CD14-positive monocyte (primary cell): ENCODE measurements at regions not wholly inside any gene's neighbourhood (a gene's known extent, or its start where the extent isn't known, plus 50 kb on each side); places are given as distances from the start of the nearest gene placed in this dataset.
"Not testable (repeated sequence)": the region's sequence is repeated elsewhere in the genome, so short reads cannot be mapped to it uniquely, and the experiment has no call there.

ENCODE experiments used
- DNase-seq, 3 donors: peaks; one replicate each; pipeline ENCODE4 v3.0.0-alpha.2; 2011 to 2022
- H2AFZ ChIP-seq: 2 replicates; pipeline ENCODE4 v1.6.0; 2012; ENCODE audit warnings: mild to moderate bottlenecking, low read depth, low read length, inconsistent platforms; ENCODE audit not compliant: insufficient read depth, poor library complexity, severe bottlenecking
- H3K27ac ChIP-seq, 2 donors: 1 replicate in 1 of 2; 2 replicates in 1 of 2; pipeline ENCODE4 v1.5.1; 2012 to 2013; ENCODE audit warnings: low read length in 2 of 2, control low read depth in 1 of 2, inconsistent platforms in 1 of 2, low read depth in 1 of 2, mild to moderate bottlenecking in 1 of 2
- H3K27me3 ChIP-seq, 2 donors: one replicate each; pipeline versions ENCODE4 v1.6.0 to v1.6.1; 2011 to 2013; ENCODE audit warnings: low read length in 2 of 2; ENCODE audit not compliant: control insufficient read depth in 2 of 2, insufficient read depth in 2 of 2
- H3K36me3 ChIP-seq, 2 donors: replicated peaks in 1 of 2; 1 replicate in 1 of 2; 2 replicates in 1 of 2; pipeline versions ENCODE4 v1.5.1 to v1.6.1; 2012 to 2013; ENCODE audit warnings: low read length in 2 of 2, control low read depth in 1 of 2, inconsistent platforms in 1 of 2, mild to moderate bottlenecking in 1 of 2; ENCODE audit not compliant: insufficient read depth in 2 of 2, control insufficient read depth in 1 of 2
- H3K4me1 ChIP-seq, 2 donors: 1 replicate in 1 of 2; 2 replicates in 1 of 2; pipeline versions ENCODE4 v1.5.1 to v1.6.1; 2012 to 2013; ENCODE audit warnings: low read length in 2 of 2, control low read depth in 1 of 2, inconsistent platforms in 1 of 2, mild to moderate bottlenecking in 1 of 2, moderate library complexity in 1 of 2; ENCODE audit not compliant: insufficient read depth in 2 of 2, control insufficient read depth in 1 of 2
- H3K4me2 ChIP-seq: replicated peaks from 2 replicates; pipeline ENCODE3; 2012; ENCODE audit warnings: low read length, moderate library complexity, mild to moderate bottlenecking; ENCODE audit not compliant: poor library complexity, severe bottlenecking; ENCODE audit errors: extremely low read depth
- H3K4me3 ChIP-seq, 3 experiments: fragments of 200-600 bp in 1 of 3; sonication (generic) in 1 of 3; replicated peaks in 1 of 3; 1 replicate in 2 of 3; 2 replicates in 1 of 3; pipeline ENCODE4 v1.5.1; 2011 to 2013; ENCODE audit warnings: low read length in 3 of 3, mild to moderate bottlenecking in 3 of 3, control low read depth in 2 of 3, low read depth in 2 of 3, inconsistent platforms in 1 of 3, moderate library complexity in 1 of 3
- H3K79me2 ChIP-seq: 2 replicates; pipeline ENCODE4 v1.6.0; 2012; ENCODE audit warnings: mild to moderate bottlenecking, control low read depth, inconsistent platforms, low read length, moderate library complexity; ENCODE audit not compliant: insufficient read depth
- H3K9ac ChIP-seq: 2 replicates; pipeline ENCODE4 v1.6.0; 2017; ENCODE audit warnings: low read length, mild to moderate bottlenecking; ENCODE audit not compliant: insufficient read depth, poor library complexity, severe bottlenecking
- H3K9me3 ChIP-seq, 2 donors: replicated peaks in 1 of 2; 1 replicate in 1 of 2; 2 replicates in 1 of 2; pipeline versions ENCODE4 v1.5.1 to v1.6.1; 2012 to 2013; ENCODE audit warnings: low read length in 2 of 2, control low read depth in 1 of 2; ENCODE audit not compliant: control insufficient read depth in 1 of 2, insufficient read depth in 1 of 2
- H4K20me1 ChIP-seq: 2 replicates; pipeline ENCODE4 v1.6.0; 2012; ENCODE audit warnings: mild to moderate bottlenecking, low read length, control low read depth, moderate library complexity; ENCODE audit not compliant: insufficient read depth
- H3K27ac Mint-ChIP-seq, 7 donors: one replicate each; pipeline ENCODE4 v1.8.0; 2020; ENCODE audit warnings: mild to moderate bottlenecking in 7 of 7, mixed read lengths in 7 of 7, moderate library complexity in 6 of 7, inconsistent platforms in 2 of 7
- H3K27me3 Mint-ChIP-seq, 3 donors: one replicate each; pipeline ENCODE4 v1.8.0; 2021 to 2022; ENCODE audit warnings: low read depth in 3 of 3, mild to moderate bottlenecking in 3 of 3, mixed read lengths in 3 of 3, moderate library complexity in 3 of 3, inconsistent platforms in 1 of 3
- H3K36me3 Mint-ChIP-seq, 2 donors: one replicate each; pipeline ENCODE4 v1.8.0; 2020; ENCODE audit warnings: mixed read lengths in 2 of 2, inconsistent platforms in 1 of 2, mild to moderate bottlenecking in 1 of 2
- H3K4me1 Mint-ChIP-seq: one replicate; pipeline ENCODE4 v1.8.0; 2020; ENCODE audit warnings: mild to moderate bottlenecking, mixed read lengths
- H3K4me3 Mint-ChIP-seq, 2 donors: one replicate each; pipeline ENCODE4 v1.8.0; 2020; ENCODE audit warnings: mild to moderate bottlenecking in 2 of 2, mixed read lengths in 2 of 2, moderate library complexity in 1 of 2
- H3K9me3 Mint-ChIP-seq, 7 donors: one replicate each; pipeline ENCODE4 v1.8.0; 2020 to 2022; ENCODE audit warnings: mixed read lengths in 7 of 7, mild to moderate bottlenecking in 6 of 7, moderate library complexity in 6 of 7, inconsistent platforms in 2 of 7
- CTCF ChIP-seq: fragments of 200-600 bp; IDR thresholded peaks from one replicate; pipeline ENCODE4 v1.8.0; 2022; ENCODE audit warnings: antibody characterized with exemption, mild to moderate bottlenecking
- WGBS: methylation state at CpG from one replicate; pipeline ENCODE4 v1.1.5; 2013; ENCODE audit warnings: missing lambda C conversion rate; ENCODE audit not compliant: insufficient coverage; 5-methylcytosine and 5-hydroxymethylcytosine counted together
- intact Hi-C, 2 donors: fragments of 100-400 bp; cut with micrococcal nuclease; formaldehyde crosslinking; loops; one replicate each; pipeline versions ENCODE4 v1.15.0 to v1.15.1; 2023

GRCh38 chr10:108957681-108958080 lies 965.6 kb downstream of the XPNPEP1 start:
- intact Hi-C loops: no loop called here
- Histone ChIP-seq H3K27ac (no peak overlapping the region), H3K4me2 (no peak overlapping the region), H3K79me2 (no peaks in the 10 kb centered on the region), H3K36me3 (no peaks in the 10 kb centered on the region), H3K4me3 (no peak overlapping the region), H4K20me1 (no peaks in the 10 kb centered on the region), H3K9me3 (peaks cover 3 to 7% of the 10 kb centered on the region in 2 donors), H2AFZ (no peak overlapping the region), H3K27me3 (no peaks in the 10 kb centered on the region), H3K4me1 (no peaks in the 10 kb centered on the region), H3K9ac (no peak overlapping the region)
- H3K9me3 Mint-ChIP-seq: peaks cover 0 to 11% (median 3%) of the 10 kb centered on the region in 7 donors
- 86% methylated on average over 1 of the region's 3 CpGs for WGBS
- H3K4me1 Mint-ChIP-seq: no peaks in the 10 kb centered on the region
- no peaks in the 10 kb centered on the region for H3K36me3 Mint-ChIP-seq
- no peak overlapping the region for H3K27ac Mint-ChIP-seq
- no peak for DNase-seq
- H3K27me3 Mint-ChIP-seq: no peaks in the 10 kb centered on the region
- TF ChIP-seq CTCF: no peak
- H3K4me3 Mint-ChIP-seq: no peak overlapping the region

DNA sequence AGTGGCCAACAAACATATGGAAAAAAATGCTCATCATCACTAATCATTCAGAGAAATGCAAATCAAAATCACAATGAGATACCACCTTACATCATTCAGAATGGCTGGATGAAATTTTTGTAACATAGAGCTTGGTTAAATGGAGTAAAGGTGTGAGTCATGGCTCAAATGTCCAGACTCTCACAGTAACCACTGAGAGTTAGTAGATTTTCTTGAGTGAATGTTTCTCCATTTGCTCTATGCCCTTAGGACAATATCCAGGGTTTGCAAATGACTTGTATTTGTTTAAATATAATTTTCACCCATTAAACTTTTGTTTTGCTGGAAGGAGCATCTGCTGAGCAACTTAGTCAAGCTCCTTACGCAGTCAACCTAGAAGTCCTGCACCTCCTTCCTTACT lies 967.2 kb downstream of the XPNPEP1 start:
- Mint-ChIP-seq H3K36me3 (no peaks in the 10 kb centered on the region), H3K9me3 (peaks cover under 1 to 12% (median 5%) of the 10 kb centered on the region in 7 donors), H3K27ac (no peak overlapping the region), H3K4me3 (no peak overlapping the region), H3K27me3 (no peaks in the 10 kb centered on the region), H3K4me1 (no peaks in the 10 kb centered on the region)
- Histone ChIP-seq H3K4me3 (no peak overlapping the region), H3K9ac (no peak overlapping the region), H3K36me3 (no peaks in the 10 kb centered on the region), H3K79me2 (no peaks in the 10 kb centered on the region), H3K27ac (no peak overlapping the region), H4K20me1 (no peaks in the 10 kb centered on the region), H3K4me2 (no peak overlapping the region), H3K9me3 (peaks cover 3 to 7% of the 10 kb centered on the region in 2 donors), H3K4me1 (no peaks in the 10 kb centered on the region), H2AFZ (no peak overlapping the region), H3K27me3 (no peaks in the 10 kb centered on the region)
- intact Hi-C loops: no loop called here
- TF ChIP-seq CTCF: no peak
- 50% methylated on average over 1 of the region's 1 CpG for WGBS
- no peak for DNase-seq

DNA sequence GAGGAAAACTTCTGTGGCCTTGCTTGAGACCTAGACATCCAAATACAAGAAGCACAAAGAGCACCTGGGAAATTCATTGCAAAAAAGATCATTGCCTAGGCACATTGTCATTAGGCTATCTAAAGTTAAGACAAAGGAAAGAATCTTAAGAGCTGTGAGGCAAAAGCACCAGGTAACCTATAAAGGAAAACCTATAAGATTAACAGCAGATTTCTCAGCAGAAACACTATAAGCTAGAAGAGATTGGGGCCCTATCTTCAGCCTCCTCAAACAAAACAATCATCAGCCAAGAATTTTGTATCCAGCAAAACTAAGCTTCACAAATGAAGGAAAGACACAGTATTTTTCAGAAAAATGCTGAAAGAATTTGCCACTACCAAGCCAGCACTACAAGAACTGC lies 1003.3 kb downstream of the XPNPEP1 start:
- H3K27ac ChIP-seq, intact Hi-C loops, H3K27me3 ChIP-seq, DNase-seq, H3K36me3 Mint-ChIP-seq, H3K4me3 ChIP-seq, H3K9ac ChIP-seq, H4K20me1 ChIP-seq, H2AFZ ChIP-seq, H3K9me3 Mint-ChIP-seq, H3K9me3 ChIP-seq, H3K4me1 Mint-ChIP-seq, H3K4me3 Mint-ChIP-seq, H3K27me3 Mint-ChIP-seq, H3K27ac Mint-ChIP-seq, H3K79me2 ChIP-seq, H3K36me3 ChIP-seq, H3K4me1 ChIP-seq, H3K4me2 ChIP-seq: not testable (repeated sequence)
